AML-193 (cell line): ENCODE measurements at regions not wholly inside any gene's neighbourhood (a gene's known extent, or its start where the extent isn't known, plus 50 kb on each side); places are given as distances from the start of the nearest gene placed in this dataset.
"Not testable (repeated sequence)": the region's sequence is repeated elsewhere in the genome, so short reads cannot be mapped to it uniquely, and the experiment has no call there.

ENCODE experiments used
- DNase-seq, 2 experiments: peaks; one replicate each; lab custom pipeline; 2025; lab: John Stamatoyannopoulos, UW

DNA sequence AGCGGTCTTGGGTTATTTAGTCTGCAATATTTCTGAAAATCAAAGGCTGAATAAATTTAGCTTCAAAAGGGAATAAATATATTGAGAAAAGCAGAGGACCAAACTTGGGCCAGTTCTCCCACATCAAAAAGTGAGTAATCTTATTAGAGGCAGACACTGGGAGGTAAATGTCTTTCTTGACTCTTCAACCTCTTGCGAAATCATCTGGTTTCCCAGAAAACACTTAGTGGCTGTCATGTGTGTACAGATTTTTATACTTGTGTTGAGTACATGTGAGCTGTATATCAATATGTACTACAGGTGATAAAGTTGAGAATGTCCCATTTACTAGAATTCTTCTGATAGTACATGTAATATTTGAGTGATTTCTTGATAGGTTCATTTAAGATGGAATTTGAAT, 454.9 kb downstream of the PRR16 start:
- no peak for DNase-seq

DNA sequence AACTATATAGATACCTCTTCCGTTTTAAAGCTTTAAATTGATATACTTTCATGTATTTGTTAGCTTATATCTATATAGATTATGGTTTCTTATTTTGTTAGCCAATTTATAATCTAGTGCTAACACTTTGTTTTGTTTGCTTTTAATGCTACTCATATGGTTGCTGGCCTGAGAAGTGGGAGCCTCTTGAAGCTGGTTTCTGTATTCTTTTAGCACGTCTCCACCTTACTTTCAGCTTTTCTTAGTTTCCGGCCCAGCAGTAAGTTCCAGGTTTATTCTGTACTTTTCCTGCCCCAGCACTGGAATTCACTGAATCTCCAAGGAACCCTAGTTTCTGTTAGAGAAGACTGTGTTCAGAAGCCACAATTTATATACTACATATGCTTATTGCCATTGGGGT, 458.9 kb downstream of the PRR16 start:
- no peak for DNase-seq

DNA sequence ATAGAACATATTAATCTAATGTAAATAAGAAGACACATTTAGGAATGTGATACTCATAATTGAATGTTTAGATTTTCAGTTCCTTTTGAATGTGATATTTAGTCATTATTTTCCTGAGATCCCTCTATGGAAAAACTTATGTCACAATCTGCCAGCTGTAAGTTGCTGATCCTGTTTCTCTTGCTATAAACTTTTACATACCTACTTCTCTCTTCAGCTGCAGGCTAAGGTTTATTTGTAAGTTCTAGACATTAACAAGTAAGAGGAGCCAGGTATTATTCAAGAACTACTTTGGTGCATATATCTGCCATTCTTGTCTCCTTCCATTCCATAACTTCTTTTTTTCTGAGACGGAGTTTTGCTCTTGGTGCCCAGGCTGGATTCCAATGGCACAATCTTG, 462.4 kb downstream of the PRR16 start:
- no peak for DNase-seq

DNA sequence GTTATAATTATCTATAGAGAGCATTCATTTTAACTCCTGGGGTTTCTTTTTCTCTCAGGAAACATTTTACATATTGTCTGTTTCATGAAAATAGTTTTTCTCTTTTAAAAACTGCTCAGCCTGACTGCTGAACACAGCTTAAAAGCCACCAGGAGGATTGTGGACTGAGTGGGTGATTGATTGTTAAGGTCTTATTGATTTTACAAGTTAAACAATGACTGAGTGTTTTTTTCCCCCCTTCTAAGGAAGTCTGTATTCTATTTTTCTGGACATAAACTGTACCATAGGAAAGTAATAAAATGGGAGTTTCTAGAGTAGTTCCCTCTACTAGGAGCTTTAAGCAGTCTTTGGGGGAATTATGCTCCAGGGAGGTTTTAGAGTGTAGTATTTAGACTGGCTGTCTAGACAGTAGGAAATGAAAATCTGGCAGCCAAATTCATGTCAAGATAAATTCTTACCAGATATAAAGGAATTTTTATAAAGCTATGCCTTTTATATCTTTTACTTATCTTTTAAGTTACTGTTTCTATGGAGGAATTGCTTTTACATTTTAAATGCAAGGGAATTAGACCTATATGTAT, 463.9 kb downstream of the PRR16 start:
- no peak for DNase-seq

DNA sequence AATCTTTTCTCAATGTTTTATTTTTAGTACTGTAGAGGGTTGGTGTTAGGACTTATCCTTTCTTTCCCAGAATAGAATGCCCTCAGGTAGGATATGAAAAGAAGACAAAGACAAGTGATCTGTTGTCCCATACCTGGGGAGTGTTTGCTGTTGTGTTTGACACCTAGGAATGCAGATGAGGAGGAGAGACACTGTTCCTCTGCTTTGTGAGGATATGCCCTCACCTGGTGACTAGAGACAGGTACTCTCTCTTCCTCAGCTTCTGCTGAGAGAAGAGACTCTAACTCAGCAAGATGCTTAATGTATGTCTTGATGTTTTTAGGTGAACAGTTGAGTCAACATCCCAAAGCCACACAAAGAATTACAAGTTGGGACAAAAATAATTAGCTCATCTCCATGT, 468.4 kb downstream of the PRR16 start:
- DNase-seq = no peak

DNA sequence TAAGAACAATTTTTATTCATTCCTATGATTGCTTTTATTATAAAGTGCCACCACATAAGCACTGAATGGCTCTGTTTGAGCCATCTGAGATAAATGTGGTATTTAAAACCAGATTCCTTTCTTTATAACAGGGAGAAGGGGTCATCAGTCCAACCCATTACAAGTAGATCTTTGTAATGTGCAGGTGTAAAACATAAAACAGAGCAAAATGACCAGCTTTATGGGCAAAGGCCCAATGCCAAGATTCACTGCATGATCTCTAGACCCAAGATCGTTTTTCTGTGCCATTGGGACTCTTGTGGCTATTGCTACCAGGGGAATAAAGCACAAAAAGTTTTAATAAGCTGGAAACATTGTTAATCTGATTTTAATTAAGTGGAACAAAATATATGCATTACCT, 469.9 kb downstream of the PRR16 start:
- no peak for DNase-seq

DNA sequence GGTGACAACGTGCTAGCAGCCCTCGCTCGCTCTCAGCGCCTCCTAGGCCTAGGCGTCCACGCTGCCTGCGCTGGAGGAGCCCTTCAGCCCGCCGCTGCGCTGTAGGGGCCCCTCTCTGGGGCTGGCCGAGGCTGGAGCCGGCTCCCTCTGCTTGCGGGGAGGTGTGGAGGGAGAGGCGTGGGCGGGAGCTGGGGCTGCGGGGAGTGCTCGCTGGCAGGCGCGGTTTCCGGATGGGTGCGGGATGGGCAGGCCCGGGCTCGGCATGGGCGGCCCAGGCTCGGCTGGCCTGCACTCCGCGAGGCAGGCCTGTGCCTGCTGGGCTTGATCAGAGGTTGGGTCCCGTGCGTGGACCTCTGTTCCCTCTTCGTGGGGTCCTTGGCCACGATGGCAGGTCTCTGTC, 472.6 kb downstream of the PRR16 start:
- no peak for DNase-seq

DNA sequence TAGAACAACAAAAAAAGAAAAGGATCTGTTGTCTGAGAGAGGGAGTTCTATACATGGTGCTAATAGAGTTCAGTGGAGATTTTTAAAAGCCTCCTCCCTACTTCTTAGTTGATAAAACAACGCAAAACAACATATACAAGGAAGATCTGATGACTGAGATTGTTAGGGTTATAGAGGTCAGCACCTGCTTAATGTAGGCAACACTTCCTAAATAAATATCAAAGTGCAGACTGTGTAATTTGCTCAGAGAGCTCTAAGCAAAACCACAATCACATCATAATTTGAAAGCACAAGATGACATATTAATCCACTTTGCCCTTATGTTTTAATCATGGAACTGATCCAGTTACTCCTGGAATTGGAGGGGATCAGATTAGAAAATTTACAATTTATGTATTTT, 474.5 kb downstream of the PRR16 start:
- no peak for DNase-seq

DNA sequence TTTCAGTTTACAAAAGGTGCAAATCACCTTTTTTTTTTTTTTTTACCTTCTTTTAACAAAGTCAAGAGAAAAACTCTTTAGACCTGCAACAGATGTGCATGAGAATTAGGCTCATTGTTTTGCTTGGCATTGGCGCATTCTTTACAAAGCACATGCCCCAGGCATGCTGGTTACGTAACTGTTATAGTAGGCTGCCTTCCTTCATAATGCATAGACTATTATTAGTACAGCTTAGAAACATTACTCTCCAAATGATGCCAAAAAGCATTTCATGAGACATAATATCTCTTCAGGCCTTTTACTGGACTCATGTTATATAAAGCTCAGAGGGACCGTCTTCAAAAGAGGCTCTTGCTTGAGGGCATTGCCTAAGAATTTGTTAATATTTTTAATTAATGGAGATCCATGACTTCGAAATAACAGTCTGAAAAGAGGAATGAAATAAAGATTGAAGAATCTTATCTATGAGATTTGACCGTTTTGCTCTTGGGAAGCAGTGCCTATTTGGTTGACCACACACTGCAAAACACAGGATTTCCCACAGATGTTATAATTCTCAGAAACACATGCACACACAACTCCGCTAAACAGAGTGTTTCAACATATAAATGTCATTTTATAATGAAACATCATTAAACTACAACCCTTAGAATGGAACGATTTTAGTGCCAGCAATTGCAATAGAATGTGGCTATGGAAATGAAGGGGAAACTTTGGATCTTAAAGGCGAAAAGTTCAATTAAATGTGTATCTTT, 478.7 kb downstream of the PRR16 start:
- DNase-seq = no peak

DNA sequence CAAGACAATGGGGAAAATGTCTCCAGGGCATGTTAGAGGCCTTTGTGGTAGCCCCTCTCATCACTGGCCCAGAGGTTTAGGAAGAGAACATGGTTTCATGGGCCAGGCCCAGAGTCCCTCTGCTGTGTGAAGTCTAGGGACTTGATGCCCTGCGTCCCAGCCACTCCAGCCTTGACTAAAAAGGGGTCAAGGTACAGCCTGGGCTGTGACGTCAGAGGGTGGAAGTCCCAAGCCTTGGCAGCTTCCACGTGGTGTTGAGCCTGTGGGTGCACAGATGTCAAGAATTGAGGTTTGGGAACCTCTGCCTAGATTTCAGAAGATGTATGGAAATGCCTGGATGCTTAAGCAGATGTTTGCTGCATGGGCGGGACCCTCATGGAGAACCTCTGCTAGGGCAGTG, 485.5 kb downstream of the PRR16 start:
- not testable (repeated sequence) for DNase-seq

DNA sequence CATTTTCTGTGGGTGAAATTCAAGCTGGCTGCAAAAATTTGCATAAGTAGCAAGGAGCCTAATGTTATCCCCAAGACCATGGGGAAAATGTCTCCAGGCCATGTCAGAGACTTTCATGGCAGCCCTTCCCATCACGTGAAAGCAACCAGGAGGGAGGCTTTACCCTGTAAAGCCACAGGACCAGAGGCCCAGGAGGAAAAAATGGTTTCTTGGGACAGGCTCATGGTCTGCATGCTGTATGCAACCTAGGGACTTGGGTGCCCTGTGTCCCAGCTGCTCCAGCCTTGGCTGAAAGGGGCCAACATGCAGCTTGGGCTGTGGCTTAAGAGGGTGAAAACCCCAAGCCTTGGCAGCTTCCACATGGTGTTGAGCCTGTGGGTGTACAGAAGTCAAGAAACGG, 489.3 kb downstream of the PRR16 start:
- DNase-seq = not testable (repeated sequence)

DNA sequence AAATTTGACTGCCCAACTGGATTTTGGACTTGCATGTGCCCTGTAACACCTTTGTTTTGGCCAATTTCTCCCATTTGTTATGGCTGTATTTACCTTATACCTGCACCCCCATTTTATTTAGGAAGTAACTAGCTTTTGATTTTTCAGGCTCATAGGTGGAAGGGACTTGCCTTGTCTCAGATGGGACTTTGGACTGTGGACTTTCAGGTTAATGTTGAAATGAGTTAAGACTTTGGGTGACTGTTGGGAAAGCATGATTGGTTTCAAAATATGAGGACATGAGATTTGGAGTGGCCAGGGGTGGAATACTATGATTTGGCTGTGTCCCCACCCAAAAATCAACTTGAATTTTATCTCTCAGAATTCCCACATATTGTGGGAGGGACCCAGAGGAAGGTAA, 490.2 kb downstream of the PRR16 start:
- no peak for DNase-seq

DNA sequence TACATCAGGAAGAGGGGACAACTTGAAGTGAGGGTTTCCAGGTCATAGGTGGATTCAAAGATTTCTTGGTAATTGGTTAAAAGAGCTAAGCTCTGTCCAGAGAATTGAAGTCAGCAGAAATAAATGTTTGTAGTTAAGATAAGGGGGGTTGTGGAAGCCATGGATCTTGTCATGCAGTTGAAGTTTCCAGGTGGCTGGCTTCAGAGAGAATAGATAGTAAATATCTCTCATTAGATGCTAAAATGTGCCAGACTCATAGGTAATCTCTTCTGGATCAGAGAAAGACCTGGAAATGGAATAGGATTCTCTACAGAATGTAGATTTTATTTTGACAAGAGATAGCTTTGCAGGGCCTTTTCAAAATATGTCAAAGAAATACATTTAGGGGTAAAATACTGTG, 491.7 kb downstream of the PRR16 start:
- DNase-seq = no peak

DNA sequence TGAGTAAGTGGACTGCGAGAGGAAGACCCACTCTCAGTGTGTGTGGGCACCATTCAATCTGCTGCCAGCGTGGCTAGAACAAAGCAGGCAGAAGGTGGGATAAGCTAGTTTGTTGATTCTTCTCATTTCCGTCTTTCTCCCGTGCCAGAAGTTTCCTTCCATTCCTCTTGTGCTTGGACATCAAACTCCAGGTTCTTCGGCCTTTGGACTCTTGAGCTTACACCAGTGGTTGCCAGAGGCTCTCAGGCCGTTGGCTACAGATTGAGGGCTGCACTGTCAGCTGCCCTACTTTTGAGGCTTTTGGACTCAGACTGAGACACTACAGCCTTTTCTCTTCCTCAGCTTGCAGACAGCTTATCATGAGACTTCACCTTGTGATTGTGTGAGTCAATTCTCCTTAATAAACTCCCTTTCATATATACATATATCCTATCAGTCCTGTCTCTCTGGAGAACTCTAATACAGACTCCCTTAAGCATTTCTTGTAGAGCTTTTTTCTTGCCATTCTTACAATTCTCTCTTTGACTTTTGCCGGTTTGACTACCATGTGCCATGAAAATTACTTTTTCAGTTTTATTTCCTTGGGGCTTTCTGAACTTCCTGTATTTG, 494.9 kb downstream of the PRR16 start:
- no peak for DNase-seq

DNA sequence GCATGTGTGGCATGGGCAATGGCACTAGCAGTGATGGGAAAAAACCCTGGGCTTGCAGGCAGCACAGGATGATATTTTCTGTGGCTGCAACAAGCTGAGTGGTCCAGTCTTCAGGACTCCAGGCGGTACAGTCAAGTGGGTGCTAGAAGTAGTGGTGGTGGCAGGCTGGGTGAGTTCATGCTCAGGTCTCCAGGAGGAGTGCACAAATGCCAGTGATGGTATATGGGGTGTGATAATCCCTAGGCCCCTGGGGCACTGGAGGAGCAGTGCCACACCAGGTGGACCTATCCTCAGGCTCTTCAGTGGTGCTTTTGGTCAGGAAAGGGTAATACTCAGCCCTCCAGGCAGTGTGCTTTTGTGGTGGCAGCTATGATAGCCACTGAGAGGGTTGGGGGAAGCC, 496.4 kb downstream of the PRR16 start:
- no peak for DNase-seq

DNA sequence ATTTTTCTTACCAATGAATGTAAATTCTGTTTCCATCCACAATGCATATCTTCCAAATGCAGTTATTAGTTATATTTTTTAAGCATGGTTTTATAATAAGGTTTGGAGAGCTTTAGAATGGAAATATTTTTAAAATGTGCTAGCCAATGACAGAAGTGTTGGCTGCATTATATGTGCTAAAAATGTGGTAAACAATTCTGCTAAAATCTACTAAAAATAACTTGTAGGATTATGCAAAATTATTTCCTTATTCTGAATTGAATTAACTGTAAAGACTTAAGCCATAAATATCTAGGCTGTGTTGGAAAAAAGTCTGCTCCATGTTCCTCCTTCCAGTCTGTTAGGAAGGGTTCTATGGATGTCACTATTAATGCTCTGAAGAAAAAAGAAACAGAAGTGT, 503.3 kb downstream of the PRR16 start:
- DNase-seq = no peak

DNA sequence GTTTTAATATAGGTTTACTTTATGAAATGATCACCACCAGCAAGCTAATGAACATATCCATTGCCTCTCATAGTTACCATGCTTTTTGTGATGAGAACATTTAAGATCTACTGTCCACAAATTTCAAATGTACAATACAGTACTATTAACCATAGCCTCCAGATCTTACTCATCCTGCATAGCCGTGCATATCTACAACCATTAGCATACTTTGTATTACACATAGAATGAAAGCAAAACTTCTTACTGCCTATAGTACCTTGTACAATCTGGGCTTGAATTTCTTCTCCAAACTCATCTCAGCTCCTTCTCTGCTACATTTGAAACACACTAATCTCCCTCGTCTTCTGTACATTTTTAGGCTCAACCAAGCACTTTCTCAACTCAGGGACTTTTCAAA, 510.6 kb downstream of the PRR16 start:
- DNase-seq = no peak

DNA sequence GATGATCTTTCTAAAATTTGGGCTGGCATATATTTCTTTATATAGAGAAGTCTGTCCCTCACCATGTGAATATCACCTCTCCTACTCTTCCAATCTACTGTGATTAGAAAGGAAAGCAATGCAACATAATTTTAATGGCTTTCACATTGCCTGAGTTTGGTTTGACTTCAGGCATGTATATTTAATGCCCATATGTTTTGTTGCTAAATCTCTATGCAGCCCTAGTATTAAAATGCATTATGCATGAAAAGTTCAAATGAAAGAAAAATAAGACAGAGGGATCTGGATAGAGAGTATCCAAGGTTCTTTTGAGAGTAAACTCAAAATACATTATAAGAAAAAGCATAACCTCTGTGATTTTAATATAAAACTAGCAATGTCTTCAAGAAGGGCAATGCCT, 518.3 kb downstream of the PRR16 start:
- DNase-seq = no peak

DNA sequence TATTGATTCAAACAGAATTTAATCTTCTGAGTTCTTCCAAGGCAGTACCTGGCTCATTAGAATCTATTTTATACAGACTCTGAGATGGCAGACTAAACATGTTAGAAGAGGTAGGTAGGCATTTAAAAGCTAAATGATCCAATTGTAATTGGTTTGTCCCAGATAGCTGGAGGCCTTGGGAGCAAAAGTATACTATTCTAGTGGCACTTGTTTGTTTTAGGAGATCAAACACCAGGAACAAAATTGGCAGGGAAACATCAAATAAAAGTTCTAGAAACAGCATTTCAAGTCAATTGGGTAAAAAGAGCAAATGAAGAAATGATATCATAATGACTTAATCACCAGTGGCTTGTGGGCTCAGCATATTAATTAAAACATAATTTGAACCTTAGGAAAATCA, 521.4 kb downstream of the PRR16 start:
- DNase-seq = no peak

DNA sequence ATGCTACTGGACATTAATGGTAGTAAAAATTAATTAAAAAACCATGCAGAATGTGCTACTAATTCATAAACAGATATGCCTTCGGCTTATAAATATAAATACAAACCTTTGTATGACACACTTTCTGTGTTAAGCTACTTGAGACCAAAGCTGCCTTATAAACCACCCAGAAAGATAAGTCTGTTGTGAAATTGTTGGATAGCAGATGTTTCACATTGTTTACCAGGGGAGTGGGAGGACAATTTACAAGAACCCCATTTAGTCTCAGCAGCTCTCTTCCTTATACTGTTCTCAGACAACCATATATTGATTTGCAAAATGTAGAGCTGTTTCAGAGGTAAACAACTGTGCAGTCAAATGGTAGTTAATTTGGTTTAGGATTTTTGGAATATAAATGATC, 524.4 kb downstream of the PRR16 start:
- DNase-seq = no peak

DNA sequence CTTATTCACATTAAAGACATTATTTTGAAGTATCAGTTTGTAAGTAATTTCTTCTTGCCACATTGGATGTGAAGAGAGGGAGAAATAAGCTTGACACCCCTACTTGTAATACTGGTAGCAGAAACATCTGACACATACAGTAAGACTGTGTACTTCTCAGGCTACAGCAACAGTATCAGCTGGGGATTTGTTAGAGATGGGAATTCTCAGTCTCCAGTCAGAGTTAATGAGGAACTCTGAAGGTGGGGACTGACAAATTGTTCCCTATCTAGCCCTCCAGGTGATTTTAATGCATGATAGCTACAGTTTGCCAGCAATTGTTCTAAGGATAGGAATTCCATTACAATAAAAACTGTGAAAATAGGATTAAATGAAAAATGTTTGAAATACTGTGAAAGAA, 524.8 kb downstream of the PRR16 start:
- DNase-seq = no peak

DNA sequence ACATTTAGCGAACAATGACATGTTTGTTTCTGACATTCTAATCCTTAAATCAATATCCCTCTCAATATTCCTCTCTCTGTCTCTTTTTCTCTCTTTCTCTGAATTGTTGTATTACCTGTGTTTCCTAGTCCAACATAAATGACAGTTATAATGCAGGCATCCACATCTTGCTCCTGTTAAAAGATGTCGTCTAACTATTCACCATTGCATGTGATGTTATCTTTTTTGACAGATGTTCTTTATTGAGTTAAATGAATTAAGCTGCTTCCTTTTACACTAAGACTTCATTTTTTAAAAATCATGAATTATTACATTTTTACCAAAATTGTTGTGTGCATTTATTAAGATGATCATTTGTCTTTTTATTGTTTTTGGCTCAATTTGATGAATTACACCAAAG, 527.5 kb downstream of the PRR16 start:
- no peak for DNase-seq

DNA sequence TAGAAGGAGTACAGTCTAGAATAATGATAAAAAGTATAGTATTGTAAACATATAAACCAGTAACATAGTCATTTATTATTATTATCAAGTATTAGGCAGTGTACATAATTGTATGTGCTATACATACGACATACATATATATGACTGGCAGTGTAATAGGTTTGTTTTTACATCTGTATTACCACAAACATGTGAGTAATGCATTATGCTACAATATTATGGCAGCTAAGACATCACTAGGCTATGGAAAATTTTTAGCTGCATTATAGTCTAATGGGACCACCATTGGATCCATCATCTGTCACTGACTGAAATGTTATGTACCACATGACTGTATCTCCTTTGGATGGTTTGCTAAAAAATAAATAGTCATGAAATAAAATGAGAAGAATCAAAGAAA, 530.0 kb downstream of the PRR16 start:
- DNase-seq = no peak

DNA sequence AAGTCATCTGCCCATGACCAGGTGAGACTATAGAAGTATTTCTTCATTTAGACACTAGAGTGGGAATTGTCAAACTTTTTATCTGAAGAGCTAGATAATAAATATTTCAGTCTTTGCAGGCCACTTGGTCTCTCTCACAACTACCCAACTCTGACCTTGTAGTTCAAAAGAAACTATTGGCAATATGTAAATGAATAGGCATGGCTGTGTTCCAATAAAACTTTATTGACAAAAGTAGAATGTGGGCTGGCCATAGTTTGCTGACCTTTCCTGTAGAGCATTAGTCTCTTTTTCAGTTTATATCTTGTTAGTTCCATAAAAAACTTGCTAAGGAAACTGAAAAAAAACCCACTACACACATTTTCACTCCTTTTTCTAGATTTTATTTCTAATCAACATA, 535.5 kb downstream of the PRR16 start:
- DNase-seq = no peak
